Left lung (tissue), 4 donors: ENCODE measurements at regions not wholly inside any gene's neighbourhood (a gene's known extent, or its start where the extent isn't known, plus 50 kb on each side); places are given as distances from the start of the nearest gene placed in this dataset.

Source experiments
- ATAC-seq: fragments of 200-7000 bp; cut with Tn5 transposase; one replicate; pipeline ENCODE4 v1.9.1; 2020; ENCODE audit warnings: moderate library complexity
- DNase-seq, 4 donors: peaks; one replicate each; pipeline ENCODE4 v3.0.0-alpha.2; 2013 to 2020
- H3K27ac ChIP-seq, 2 donors: fragments of 200-600 bp; sonication (generic) in 1 of 2; one replicate each; pipeline versions ENCODE4 v1.5.0 to v1.8.0; 2020 to 2021
- H3K27me3 ChIP-seq, 2 donors: fragments of 200-600 bp; sonication (generic) in 1 of 2; one replicate each; pipeline versions ENCODE4 v1.5.0 to v1.8.0; 2020 to 2021
- H3K36me3 ChIP-seq, 2 donors: fragments of 200-600 bp; sonication (generic) in 1 of 2; one replicate each; pipeline versions ENCODE4 v1.5.0 to v1.8.0; 2020 to 2021
- H3K4me1 ChIP-seq, 2 donors: fragments of 200-600 bp; one replicate each; pipeline ENCODE4 v1.8.0; 2021
- H3K4me3 ChIP-seq, 2 donors: fragments of 200-600 bp; sonication (generic) in 1 of 2; one replicate each; pipeline versions ENCODE4 v1.5.0 to v1.8.0; 2020 to 2021; ENCODE audit warnings: mild to moderate bottlenecking in 1 of 2
- H3K9me3 ChIP-seq, 2 donors: fragments of 200-600 bp; sonication (generic) in 1 of 2; one replicate each; pipeline versions ENCODE4 v1.5.0 to v1.8.0; 2020 to 2021
- CTCF ChIP-seq, 2 donors: fragments of 200-600 bp; sonication (generic) in 1 of 2; IDR thresholded peaks; one replicate each; pipeline versions ENCODE4 v1.5.0 to v1.8.0; 2021; ENCODE audit warnings: antibody characterized with exemption in 2 of 2
- intact Hi-C, 2 donors: fragments of 100-400 bp; cut with DNase I; formaldehyde crosslinking; loops; one replicate each; pipeline versions ENCODE4 v1.11.2 to v1.14.2; 2022
- donor health status: DM: no; HTN: yes; CAD: no.
- donor health status: DM: no; HTN: no; CAD: no.

- no peaks in the 10 kb centered on the region for H3K27me3 ChIP-seq
- TF ChIP-seq CTCF (IDR thresholded peaks at IDR 0.05) = no peak
- ATAC-seq (no peak), DNase-seq (no peak)
- H3K4me1 ChIP-seq = no peaks in the 10 kb centered on the region
- H3K27ac ChIP-seq = no peak overlapping the region
- no peaks in the 10 kb centered on the region for H3K36me3 ChIP-seq
- H3K4me3 ChIP-seq = no peak overlapping the region
- H3K9me3 ChIP-seq = peaks cover 0 to 6% of the 10 kb centered on the region in 2 donors
- intact Hi-C loops = no loop called here
Measured at GRCh38 chr3:143183665-143183964, 64.0 kb downstream of the CHST2 start.

GRCh38 chr3:143184099-143184498, 64.5 kb downstream of the CHST2 start:
- no peaks in the 10 kb centered on the region for H3K36me3 ChIP-seq
- no peak for ATAC-seq
- no peak overlapping the region for H3K4me3 ChIP-seq
- no peak overlapping the region for H3K27ac ChIP-seq
- intact Hi-C loops = no loop called here
- TF ChIP-seq CTCF (IDR thresholded peaks at IDR 0.05) = no peak
- DNase-seq = no peak
- H3K4me1 ChIP-seq = no peaks in the 10 kb centered on the region
- no peaks in the 10 kb centered on the region for H3K27me3 ChIP-seq
- peaks cover 0 to 6% of the 10 kb centered on the region in 2 donors for H3K9me3 ChIP-seq

- DNase-seq = no peak
- TF ChIP-seq CTCF (IDR thresholded peaks at IDR 0.05) = no peak
- intact Hi-C loops = no loop called here
- H3K36me3 ChIP-seq = no peaks in the 10 kb centered on the region
- no peak overlapping the region for H3K27ac ChIP-seq
- H3K27me3 ChIP-seq = no peaks in the 10 kb centered on the region
- ATAC-seq = no peak
- no peaks in the 10 kb centered on the region for H3K4me1 ChIP-seq
- H3K9me3 ChIP-seq = peaks cover 0 to 6% of the 10 kb centered on the region in 2 donors
- H3K4me3 ChIP-seq = no peak overlapping the region
Measured at GRCh38 chr3:143185401-143185800, 65.8 kb downstream of the CHST2 start.

- Histone ChIP-seq H3K4me3 (no peak overlapping the region), H3K27ac (no peak overlapping the region), H3K27me3 (no peaks in the 10 kb centered on the region), H3K4me1 (no peaks in the 10 kb centered on the region), H3K9me3 (no peaks in the 10 kb centered on the region), H3K36me3 (no peaks in the 10 kb centered on the region)
- TF ChIP-seq CTCF (IDR thresholded peaks at IDR 0.05) = no peak
- DNase-seq = no peak
- intact Hi-C loops = no loop called here
- ATAC-seq = no peak
Measured at GRCh38 chr3:143187111-143187510, 67.5 kb downstream of the CHST2 start.

- no peaks in the 10 kb centered on the region for H3K9me3 ChIP-seq
- ATAC-seq (no peak), DNase-seq (no peak)
- TF ChIP-seq CTCF (IDR thresholded peaks at IDR 0.05) = no peak
- H3K27ac ChIP-seq = no peak overlapping the region
- H3K4me1 ChIP-seq = no peaks in the 10 kb centered on the region
- no peak overlapping the region for H3K4me3 ChIP-seq
- no peaks in the 10 kb centered on the region for H3K27me3 ChIP-seq
- no peaks in the 10 kb centered on the region for H3K36me3 ChIP-seq
- intact Hi-C loops = no loop called here
Measured at GRCh38 chr3:143188881-143189280, 69.3 kb downstream of the CHST2 start.
